HS-5 (cell line): ENCODE measurements at regions not wholly inside any gene's neighbourhood (a gene's known extent, or its start where the extent isn't known, plus 50 kb on each side); places are given as distances from the start of the nearest gene placed in this dataset.
"Not testable (repeated sequence)": the region's sequence is repeated elsewhere in the genome, so short reads cannot be mapped to it uniquely, and the experiment has no call there.

Source experiments
- DNase-seq: peaks from one replicate; pipeline ENCODE4 v3.0.0-alpha.2; 2012; ENCODE audit warnings: low read depth

DNA sequence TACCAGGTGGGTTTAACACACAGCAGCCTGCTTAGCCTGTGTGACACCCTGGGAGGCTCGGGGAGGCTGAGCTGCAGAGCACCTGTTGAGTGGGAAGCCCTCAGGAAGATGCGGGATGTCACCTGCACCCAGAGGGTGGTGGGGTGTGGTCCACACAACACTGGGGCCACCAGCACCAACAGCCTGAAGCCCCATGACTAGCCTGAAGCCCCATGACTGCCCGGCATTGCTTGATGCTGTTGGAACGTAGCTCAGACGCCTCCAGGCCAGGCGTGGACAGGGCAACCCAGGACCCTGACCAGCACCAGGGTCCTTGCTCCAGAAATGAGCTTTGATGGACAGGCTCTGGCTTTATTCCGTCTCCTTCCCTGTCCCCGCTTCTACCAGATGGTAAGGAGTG lies 76.3 kb upstream of the ZNF469 start:
- DNase-seq = no peak

DNA sequence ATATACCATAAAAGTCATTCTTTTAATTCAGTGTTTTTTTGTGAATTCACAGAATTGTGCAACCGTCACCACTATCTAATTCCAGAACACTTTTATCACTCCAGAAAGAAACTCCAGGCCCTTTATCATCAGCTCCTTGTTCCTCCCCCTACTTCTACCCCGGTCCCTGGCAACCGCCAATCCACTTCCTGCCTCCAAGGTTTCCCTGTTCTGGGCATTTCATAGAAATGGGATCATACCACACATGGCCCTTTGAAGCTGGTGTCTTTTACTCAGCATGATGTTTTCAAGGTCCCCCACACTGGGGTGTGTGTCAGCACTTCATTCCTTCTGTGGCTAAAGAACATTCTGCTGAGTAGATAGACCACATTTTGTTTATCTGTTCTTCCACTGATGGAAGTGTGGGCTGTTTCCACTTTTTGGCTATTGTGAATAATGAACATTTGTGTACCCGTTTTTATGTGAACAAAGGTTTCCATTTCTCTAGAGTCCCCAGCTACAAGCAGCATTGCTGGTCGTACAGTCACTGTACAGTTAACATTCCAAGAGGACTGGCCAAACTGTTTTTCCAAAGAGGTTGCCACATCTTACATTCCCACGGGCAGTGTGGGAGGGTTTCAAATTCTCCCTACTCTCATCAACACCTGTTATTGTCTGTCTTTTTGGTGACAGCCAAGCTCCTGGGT lies 75.8 kb upstream of the ZNF469 start:
- peak; percentile 65 for DNase-seq

DNA sequence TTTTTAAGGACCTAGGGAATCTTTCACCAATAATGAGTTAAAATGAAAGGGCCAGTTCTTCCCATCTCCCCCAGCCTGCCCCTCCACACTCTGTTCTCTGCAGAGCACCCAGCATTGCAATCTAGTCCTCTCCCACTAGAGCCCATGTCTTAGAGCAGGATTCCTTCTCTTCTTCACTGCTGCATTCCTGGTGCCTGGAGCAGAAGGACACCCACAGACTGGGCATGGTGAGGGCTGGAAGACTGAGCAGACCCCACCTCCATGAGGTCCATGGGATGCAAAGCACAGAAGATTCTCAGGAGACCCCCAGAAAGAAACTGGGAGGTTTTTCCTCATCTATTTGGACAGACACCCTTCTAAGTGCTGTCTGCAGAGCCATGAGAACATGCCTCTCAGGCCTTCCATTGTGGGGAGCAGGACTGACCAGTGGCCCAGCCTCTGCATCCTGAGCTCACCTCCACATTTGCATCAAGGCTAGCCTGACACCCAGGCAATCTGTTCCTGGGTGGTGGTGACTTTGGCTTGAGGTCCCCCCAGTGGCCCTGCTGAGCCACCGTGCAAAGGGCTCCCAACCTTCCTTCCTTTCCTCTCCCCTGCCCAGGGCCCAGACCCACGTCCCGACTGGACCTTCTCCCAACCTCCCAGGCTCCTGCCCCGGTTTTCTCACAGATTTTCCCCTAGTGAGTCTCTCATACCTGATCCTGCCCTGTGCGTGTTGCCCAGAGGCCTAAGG lies 74.2 kb upstream of the ZNF469 start:
- DNase-seq = no peak

GRCh38 chr16:88309174-88309907 lies 73.4 kb upstream of the ZNF469 start:
- no peak for DNase-seq

GRCh38 chr16:88309908-88310265 lies 72.9 kb upstream of the ZNF469 start:
- DNase-seq = no peak

DNA sequence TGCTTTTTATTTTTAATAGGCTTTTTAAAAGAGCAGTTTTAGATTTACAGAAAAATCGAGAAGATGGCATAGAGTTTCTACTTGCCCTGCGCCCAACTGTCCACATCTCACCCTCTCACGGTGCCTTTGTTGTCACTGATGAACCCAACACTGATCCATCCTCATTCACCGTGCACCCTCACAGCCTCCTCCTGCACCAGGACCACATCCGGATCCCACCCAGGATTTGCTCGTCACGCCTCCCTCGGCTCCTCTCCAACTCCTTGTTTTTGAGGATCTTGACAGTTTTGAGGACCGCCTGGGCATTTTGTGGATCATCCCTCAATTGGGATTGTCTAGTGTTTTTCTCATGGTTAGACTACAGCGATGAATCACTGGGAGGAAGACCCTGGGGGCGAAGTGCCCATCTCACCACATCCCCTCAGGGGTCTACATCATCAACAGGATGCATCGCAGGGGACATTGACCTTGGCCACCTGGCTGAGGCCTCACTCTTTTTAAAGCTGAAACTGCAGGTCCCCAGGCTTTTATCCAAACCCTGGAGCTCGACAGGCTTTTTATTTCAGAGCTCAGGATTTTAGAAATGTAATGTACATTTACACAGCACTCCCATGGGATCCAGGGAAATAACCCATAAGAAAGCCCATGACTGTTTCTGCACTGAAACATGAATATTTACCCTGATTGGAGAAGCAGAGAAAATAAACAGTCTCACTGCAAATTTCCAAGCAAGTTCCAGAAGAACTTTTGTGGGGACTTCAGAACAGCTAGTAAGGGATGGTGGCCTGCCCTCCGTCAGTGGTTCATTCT lies 71.8 kb upstream of the ZNF469 start:
- no peak for DNase-seq

- not testable (repeated sequence) for DNase-seq
Measured at GRCh38 chr16:88311860-88312259, 70.9 kb upstream of the ZNF469 start.

GRCh38 chr16:88312732-88313131 lies 70.0 kb upstream of the ZNF469 start:
- no peak for DNase-seq

DNA sequence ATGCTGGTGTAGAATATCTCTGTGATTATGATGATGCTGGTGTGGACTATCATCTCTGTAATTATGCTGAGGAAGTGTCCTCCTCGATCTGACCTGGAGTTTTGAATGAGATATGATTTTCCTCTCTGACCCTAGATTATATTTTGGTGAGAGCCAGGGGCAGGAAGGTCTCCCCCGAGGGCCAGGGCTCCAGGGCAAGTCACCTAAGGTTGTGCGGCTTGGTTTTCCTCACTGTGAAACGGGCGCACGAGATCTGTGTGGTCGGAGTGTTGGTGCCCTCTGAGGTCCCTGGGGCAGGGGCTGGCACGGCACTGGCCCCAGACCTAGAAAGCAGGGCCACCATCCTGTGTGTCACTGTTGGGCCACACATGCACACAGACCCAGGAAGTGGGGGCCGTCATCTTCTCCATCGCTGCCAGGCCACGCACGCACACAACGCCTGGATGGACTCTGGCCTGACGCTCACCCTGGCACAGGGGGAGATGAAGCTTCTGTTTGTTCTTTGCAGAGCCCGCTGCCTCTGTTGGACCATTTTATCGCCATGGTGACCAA lies 67.7 kb upstream of the ZNF469 start:
- no peak for DNase-seq

DNA sequence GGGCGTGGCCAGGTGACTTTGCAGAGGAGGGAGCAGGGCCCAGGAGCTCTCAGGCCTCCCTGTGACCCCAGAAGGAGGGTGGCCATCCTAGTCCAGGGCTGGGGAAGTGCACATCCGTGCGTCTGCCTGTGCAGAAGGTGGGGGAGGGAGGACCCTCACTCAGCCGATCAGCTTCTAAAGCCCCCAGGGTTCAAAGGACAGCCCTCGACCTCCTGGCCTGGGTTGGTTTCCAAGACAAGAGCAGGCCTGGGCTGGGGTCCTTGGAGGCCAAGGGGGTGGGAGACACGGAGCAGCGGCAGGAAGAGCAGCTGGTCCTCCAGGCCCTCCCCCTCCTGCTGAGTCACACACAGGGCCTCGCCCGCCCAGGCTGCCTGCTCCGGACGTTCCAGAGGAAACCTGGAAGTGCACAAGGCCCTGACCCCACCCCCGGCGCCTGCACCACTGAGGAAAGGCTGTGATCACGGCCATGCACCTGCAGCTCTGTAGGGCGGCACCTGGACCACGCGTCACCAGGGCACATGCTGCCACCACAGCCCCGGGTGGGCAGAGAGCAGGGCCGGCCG lies 67.1 kb upstream of the ZNF469 start:
- no peak for DNase-seq

DNA sequence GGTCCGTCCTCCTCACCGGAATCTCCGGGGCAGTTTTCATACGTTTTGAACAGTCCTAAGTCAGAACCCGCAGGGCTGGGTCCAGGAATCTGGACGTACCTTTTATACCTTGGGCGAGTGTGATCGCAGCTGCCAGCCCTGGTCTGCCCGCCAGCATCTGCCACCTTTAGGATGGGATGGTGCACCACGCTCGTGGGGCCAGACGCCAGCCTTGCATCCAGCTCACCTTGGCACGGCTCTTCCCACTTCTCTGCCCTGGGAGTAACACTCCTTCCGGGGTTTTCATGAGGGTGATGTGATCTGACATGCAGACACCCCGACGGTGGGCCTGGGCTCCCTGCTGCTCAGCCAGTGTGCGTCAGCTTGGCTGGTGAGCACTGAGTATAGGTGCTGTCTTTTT lies 66.6 kb upstream of the ZNF469 start:
- no peak for DNase-seq

DNA sequence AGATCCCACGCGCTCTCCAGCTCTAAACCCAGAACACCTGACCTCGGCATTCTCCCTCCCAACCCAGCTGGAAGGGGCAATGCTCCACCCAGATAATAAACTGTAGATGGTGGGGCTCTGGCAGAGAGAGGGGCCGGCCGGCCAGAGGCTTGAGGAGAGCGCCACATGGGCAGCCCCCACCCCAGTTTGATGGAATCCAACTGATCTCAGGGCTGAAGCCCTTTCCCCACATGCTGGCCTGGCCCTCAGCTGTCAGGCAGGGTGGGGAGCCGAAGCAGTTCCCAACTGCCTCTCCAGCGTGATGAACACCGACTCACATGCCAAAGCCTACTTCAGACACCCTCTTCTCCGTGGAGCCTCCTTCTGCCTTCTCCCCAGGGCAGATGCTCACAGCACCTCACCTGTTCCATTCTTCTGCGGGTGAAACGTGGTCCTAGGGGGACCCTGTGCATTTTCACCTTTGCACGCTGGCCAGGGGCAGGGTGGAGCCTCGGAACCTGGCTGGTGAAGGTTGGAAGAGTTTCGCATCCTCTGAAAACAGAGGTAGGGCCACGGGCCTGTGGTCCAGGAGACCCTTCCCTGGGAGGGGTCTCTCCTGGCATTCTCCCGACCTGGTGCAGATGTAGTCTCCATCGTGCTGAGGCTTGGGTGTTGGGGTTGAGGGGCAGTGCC lies 65.7 kb upstream of the ZNF469 start:
- no peak for DNase-seq

GRCh38 chr16:88317613-88317965 lies 65.2 kb upstream of the ZNF469 start:
- DNase-seq = no peak

DNA sequence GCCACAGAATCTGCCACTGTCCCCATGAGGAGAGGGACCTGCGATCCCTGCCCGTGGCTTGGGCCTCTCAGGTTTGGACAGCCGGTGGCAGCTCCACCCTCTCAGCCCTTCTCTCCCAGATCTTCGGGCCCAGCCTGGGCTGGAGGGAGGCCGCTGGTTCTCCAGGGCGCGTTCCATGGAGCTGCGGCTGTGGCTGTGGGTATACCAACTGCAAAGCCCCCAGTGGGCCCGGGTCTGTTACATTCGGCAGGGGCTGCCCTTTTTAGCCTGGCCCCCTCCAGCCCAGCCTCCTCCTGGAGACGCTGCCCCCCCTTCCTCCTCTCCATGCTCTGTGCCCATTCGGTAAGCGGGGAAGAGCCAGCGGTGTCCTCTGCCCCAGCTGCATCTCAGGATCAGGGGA lies 64.7 kb upstream of the ZNF469 start:
- no peak for DNase-seq

DNA sequence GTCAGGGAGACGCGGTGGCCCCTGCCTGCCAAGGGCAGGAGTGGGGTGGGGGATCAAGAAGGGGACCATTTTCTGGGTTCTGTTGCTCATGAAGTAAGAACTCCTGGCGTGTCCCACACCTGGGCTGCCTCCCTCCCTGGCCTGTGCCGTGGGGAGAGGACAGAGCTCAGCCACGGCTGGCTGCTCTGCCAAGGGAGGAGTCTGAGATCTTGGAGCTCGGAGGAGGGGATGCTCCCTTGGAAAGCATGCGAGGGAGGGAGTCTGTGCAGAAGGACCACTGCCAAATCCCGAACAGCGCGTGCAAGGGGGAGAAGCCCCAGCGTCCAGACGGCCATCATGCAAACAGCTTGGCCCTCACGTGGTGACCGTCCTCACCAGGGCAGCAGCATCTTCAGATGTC lies 64.2 kb upstream of the ZNF469 start:
- DNase-seq = no peak

DNA sequence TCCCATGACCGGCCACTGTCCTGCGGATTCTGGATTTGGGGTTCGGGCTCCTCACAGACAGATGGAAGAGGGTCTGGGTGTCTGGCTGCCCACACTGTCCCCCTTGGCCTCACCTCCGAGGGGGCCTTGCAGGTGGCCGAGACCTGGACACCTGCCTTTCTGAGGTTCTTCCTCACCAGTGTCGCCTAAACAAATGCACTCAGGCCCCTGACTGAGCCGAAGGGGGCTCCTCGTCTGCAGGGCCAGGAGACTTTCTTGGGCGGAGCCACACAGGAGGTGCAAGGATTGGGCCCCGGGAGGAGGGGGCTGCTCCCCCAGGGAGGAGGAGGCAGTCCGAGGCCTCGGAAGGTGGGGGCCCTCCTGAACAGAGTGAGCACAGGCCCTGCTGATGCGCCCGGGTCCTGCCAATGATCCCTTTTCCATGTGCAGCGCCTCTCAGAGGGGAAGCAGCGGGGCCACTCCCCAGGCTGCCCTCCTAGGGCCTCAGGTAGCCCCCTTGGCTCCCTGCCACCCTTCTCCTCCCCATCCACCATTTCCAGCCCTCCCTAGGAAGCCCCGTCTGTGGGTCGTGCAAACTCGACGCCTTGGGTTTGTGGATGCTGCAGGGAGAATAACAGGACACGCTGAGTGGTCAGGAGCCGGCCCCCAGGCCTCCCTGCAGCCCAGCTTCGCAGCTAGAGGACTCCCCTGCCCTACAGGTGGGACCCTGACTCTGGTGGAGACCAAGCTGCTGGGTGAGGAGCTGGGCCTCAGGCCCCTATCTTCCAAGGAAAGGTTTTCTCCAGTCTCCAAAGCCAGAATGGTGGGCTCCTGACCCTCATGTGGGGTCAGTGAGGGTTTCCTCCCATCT lies 63.4 kb upstream of the ZNF469 start:
- DNase-seq = no peak

GRCh38 chr16:88320947-88321634 lies 61.7 kb upstream of the ZNF469 start:
- no peak for DNase-seq

GRCh38 chr16:88321635-88322499 lies 60.9 kb upstream of the ZNF469 start:
- no peak for DNase-seq

- DNase-seq = no peak
Measured at GRCh38 chr16:88322500-88322970, 60.2 kb upstream of the ZNF469 start.
